ENCODE measurements at regions not wholly inside any gene's neighbourhood (a gene's known extent, or its start where the extent isn't known, plus 50 kb on each side); places are given as distances from the start of the nearest gene placed in this dataset.

- TF ChIP-seq, protein P1, sequence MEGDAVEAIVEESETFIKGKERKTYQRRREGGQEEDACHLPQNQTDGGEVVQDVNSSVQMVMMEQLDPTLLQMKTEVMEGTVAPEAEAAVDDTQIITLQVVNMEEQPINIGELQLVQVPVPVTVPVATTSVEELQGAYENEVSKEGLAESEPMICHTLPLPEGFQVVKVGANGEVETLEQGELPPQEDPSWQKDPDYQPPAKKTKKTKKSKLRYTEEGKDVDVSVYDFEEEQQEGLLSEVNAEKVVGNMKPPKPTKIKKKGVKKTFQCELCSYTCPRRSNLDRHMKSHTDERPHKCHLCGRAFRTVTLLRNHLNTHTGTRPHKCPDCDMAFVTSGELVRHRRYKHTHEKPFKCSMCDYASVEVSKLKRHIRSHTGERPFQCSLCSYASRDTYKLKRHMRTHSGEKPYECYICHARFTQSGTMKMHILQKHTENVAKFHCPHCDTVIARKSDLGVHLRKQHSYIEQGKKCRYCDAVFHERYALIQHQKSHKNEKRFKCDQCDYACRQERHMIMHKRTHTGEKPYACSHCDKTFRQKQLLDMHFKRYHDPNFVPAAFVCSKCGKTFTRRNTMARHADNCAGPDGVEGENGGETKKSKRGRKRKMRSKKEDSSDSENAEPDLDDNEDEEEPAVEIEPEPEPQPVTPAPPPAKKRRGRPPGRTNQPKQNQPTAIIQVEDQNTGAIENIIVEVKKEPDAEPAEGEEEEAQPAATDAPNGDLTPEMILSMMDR (IDR thresholded peaks at IDR 0.05; ENCODE audit: extremely low read depth in 1 of 2, insufficient read depth in 1 of 2, low read depth in 1 of 2, low read length in 2 of 2) = no peak
- TF ChIP-seq POLR2A (IDR thresholded peaks at IDR 0.05; ENCODE audit: low read depth, low read length) (no peak), EZH2 (IDR thresholded peaks at IDR 0.05; ENCODE audit: borderline replicate concordance, low read depth, low read length, severe bottlenecking) (no peak), GATA2 (IDR thresholded peaks at IDR 0.05; ENCODE audit: insufficient read depth, insufficient read length, low read depth, low read length) (no peak), JUN (IDR thresholded peaks at IDR 0.05; ENCODE audit: borderline replicate concordance, insufficient read depth, insufficient read length, low read depth) (no peak), FOS (IDR thresholded peaks at IDR 0.05; ENCODE audit: borderline replicate concordance, insufficient read depth, low read length) (no peak), POLR2AphosphoS5 (IDR thresholded peaks at IDR 0.05; ENCODE audit: insufficient read depth, low read depth, low read length) (no peak), MYC (IDR thresholded peaks at IDR 0.05; ENCODE audit: low read depth, low read length) (no peak)
- TF ChIP-seq, protein P2, sequence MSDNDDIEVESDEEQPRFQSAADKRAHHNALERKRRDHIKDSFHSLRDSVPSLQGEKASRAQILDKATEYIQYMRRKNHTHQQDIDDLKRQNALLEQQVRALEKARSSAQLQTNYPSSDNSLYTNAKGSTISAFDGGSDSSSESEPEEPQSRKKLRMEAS (IDR thresholded peaks at IDR 0.05; ENCODE audit: insufficient read depth, insufficient read length) = no peak
Observed at GRCh38 chr3:72405943-72406566, 442.2 kb downstream of the SHQ1 start.

All from endothelial cell of umbilical vein (primary cell).